ENCODE measurements at regions not wholly inside any gene's neighbourhood (a gene's known extent, or its start where the extent isn't known, plus 50 kb on each side); places are given as distances from the start of the nearest gene placed in this dataset.
A peak's percentile ranks its signal among the peaks of the same experiment; 100 is the strongest.

DNA sequence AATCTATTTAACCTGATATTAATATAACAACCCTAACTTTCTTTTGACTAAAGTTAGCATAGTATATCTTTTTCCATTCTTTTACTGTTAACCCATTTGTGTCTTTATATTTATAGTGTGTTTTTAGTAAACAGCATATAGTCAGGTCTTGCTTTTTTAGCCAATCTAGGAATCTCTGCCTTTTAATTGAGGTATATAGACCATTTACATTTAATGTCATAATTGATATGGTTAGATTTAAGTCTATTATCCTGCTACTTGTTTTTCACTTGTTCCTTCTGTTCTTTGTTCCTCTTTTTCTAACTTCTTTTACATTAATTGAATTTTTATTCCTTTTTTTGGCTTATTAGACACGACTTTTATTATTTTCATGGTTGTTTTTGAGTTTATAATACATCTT, 174.4 kb downstream of the KCTD15 start:
- Histone ChIP-seq H3K9me3 (no peaks in the 10 kb centered on the region), H3K4me3 (no peak overlapping the region), H3K4me1 (replicated peaks) (no peaks in the 10 kb centered on the region), H3K36me3 (no peaks in the 10 kb centered on the region), H3K27me3 (replicated peaks; ENCODE audit: insufficient read depth) (no peaks in the 10 kb centered on the region), H3K27ac (no peak overlapping the region)
- WGBS: 73% methylated on average over 1 of the region's 1 CpG
- no peak for DNase-seq (ENCODE audit: low spot score)
- TF ChIP-seq, protein P1, sequence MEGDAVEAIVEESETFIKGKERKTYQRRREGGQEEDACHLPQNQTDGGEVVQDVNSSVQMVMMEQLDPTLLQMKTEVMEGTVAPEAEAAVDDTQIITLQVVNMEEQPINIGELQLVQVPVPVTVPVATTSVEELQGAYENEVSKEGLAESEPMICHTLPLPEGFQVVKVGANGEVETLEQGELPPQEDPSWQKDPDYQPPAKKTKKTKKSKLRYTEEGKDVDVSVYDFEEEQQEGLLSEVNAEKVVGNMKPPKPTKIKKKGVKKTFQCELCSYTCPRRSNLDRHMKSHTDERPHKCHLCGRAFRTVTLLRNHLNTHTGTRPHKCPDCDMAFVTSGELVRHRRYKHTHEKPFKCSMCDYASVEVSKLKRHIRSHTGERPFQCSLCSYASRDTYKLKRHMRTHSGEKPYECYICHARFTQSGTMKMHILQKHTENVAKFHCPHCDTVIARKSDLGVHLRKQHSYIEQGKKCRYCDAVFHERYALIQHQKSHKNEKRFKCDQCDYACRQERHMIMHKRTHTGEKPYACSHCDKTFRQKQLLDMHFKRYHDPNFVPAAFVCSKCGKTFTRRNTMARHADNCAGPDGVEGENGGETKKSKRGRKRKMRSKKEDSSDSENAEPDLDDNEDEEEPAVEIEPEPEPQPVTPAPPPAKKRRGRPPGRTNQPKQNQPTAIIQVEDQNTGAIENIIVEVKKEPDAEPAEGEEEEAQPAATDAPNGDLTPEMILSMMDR (IDR thresholded peaks at IDR 0.05): no peak
- no peak for TF ChIP-seq POLR2A (IDR thresholded peaks at IDR 0.05)
- TF ChIP-seq POLR2AphosphoS5 (IDR thresholded peaks at IDR 0.05): no peak
- intact Hi-C loops (cut with DNase I): no loop called here

DNA sequence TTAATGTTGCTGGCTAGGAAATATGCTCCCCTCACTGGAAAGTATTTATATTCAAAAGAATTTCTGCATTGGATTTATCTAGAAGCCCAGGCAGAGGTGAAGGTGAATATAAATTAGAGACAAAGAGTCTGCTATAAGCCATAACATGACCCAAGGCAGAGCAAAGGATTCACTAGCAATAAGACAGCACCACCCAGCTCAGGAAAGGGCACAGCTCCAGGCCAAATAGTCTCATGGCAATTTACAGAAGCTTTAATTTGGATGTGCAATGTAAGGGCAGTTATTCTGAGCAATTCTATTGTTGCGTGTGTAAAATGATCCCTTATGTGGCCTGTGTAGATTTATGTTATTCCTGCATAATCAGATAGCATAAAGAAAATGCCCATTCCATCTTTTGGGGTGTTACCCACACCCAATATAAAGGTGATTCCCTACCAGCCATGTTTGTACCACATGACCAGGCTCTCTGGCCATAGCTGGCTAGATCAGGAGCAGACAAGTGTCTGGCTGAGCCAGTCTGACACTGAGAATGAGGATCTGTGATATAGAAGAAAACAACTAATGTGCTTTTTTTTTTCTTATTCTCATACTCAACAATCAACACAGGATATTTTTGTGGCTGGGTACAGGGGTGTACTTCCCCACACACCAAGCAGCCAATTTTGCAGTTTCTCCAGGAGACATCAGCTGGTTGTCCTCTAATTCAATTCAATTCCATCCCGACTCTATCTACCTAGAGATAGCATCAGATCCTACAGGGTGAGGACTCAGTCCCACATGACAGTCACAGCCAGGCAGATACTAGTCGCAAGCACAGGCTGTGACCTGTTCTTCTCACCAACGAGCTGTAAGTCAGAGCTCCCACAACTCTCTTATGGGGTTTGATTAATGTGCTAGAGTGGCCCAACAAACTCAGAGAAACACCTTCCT, 181.4 kb downstream of the KCTD15 start:
- Histone ChIP-seq H3K27ac (no peak overlapping the region), H3K4me3 (no peak overlapping the region), H3K36me3 (no peaks in the 10 kb centered on the region), H3K9me3 (no peaks in the 10 kb centered on the region), H3K4me1 (replicated peaks) (no peaks in the 10 kb centered on the region), H3K27me3 (replicated peaks; ENCODE audit: insufficient read depth) (no peaks in the 10 kb centered on the region)
- TF ChIP-seq POLR2AphosphoS5 (IDR thresholded peaks at IDR 0.05): no peak
- TF ChIP-seq POLR2A (IDR thresholded peaks at IDR 0.05): no peak
- TF ChIP-seq, protein P1 (IDR thresholded peaks at IDR 0.05): no peak
- WGBS: 52% methylated on average over 4 of the region's 4 CpGs
- DNase-seq (ENCODE audit: low spot score): no peak
- intact Hi-C loops (cut with DNase I): no loop called here

DNA sequence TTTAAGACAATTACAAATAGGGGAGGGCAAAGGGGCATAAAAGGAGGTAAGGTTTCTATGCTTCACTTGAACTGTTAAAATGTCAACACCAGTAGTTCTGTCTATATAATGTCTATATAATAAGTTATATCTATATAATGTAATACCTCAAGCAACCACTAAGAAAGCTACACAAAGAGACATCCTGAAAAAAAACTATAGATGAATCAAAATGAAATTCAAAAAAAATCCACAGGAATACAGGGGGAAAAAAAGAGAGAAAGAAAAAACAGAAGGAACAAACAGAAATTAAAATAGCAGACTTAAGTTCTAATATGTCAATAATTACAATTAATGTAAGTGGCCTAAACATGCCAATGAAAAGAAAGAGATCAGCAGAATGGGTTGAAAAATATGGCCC, 186.0 kb downstream of the KCTD15 start:
- Histone ChIP-seq H3K27me3 (replicated peaks; ENCODE audit: insufficient read depth) (no peaks in the 10 kb centered on the region), H3K9me3 (no peaks in the 10 kb centered on the region), H3K4me3 (no peak overlapping the region), H3K4me1 (replicated peaks) (no peaks in the 10 kb centered on the region), H3K27ac (no peak overlapping the region), H3K36me3 (no peaks in the 10 kb centered on the region)
- intact Hi-C loops (cut with DNase I): no loop called here
- TF ChIP-seq, protein P1 (IDR thresholded peaks at IDR 0.05): peak in 1 of 4 experiments; percentile 46
- TF ChIP-seq POLR2AphosphoS5 (IDR thresholded peaks at IDR 0.05): no peak
- TF ChIP-seq POLR2A (IDR thresholded peaks at IDR 0.05): no peak
- no peak for DNase-seq (ENCODE audit: low spot score)

DNA sequence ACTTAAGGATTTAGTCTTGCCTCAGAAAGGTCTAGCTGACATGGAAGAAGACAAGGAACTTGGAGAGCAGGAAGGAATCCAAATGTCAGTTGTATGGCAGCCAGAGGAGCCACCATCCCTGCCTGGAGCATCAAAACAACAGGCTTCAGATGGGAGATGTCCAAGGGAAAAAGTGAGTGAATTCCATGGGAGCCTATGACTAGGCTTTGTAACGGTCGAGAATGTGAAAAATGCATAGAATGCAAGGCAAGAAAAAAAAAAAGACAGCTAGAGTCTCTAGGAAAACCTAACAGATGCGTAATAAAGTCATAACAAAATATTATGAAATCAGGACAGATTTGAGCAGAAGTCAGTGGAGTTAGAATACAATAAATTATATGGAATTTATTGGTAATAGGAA, 183.7 kb upstream of the LSM14A start:
- Histone ChIP-seq H3K27ac (no peak overlapping the region), H3K27me3 (replicated peaks; ENCODE audit: insufficient read depth) (no peaks in the 10 kb centered on the region), H3K36me3 (no peaks in the 10 kb centered on the region), H3K9me3 (no peaks in the 10 kb centered on the region), H3K4me1 (replicated peaks) (no peaks in the 10 kb centered on the region), H3K4me3 (no peak overlapping the region)
- WGBS: 77% methylated on average over 3 of the region's 3 CpGs
- intact Hi-C loops (cut with DNase I): no loop called here
- TF ChIP-seq POLR2AphosphoS5 (IDR thresholded peaks at IDR 0.05) (no peak), POLR2A (IDR thresholded peaks at IDR 0.05) (no peak)
- TF ChIP-seq, protein P1 (IDR thresholded peaks at IDR 0.05): no peak
- no peak for DNase-seq (ENCODE audit: low spot score)

DNA sequence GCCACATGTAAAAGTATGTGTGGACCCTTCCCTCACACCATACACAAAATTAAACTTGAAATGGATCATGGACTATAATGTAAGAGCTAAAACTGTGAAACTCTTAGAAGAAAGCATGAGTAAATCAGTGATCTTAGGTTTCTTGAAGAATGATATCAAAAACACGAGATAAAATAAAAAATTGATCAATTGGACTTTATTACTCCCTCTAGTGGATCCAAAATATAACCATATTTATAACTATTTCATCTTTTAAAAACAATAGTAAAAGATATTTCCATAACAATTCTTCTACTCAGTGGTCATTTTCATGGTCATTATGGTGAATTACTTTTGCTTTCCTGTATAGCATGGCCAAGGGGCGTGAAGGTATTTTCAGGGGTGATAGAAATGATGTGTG, 174.6 kb upstream of the LSM14A start:
- Histone ChIP-seq H3K4me1 (replicated peaks) (no peaks in the 10 kb centered on the region), H3K9me3 (no peaks in the 10 kb centered on the region), H3K36me3 (no peaks in the 10 kb centered on the region), H3K4me3 (no peak overlapping the region), H3K27me3 (replicated peaks; ENCODE audit: insufficient read depth) (no peaks in the 10 kb centered on the region), H3K27ac (no peak overlapping the region)
- WGBS: 65% methylated on average over 2 of the region's 2 CpGs
- TF ChIP-seq, protein P1 (IDR thresholded peaks at IDR 0.05): peak in 2 of 4 experiments; percentile 14 to 28
- no peak for TF ChIP-seq POLR2A (IDR thresholded peaks at IDR 0.05)
- intact Hi-C loops (cut with DNase I): loop anchor here (5.0 kb wide), 1 partner anchor 220 kb away; no protein-coding TSS in a partner anchor
- DNase-seq (ENCODE audit: low spot score): no peak

Data from prostate gland (tissue), 2 donors.